GM18909 (cell line): ENCODE measurements at regions not wholly inside any gene's neighbourhood (a gene's known extent, or its start where the extent isn't known, plus 50 kb on each side); places are given as distances from the start of the nearest gene placed in this dataset.
"Not testable (repeated sequence)": the region's sequence is repeated elsewhere in the genome, so short reads cannot be mapped to it uniquely, and the experiment has no call there.

Source experiments
- ATAC-seq: cut with Tn5 transposase; IDR thresholded peaks from one replicate; pipeline ENCODE4 v1.9.1; 2021; ENCODE audit warnings: mild to moderate bottlenecking; ENCODE audit not compliant: unreplicated experiment, poor library complexity

DNA sequence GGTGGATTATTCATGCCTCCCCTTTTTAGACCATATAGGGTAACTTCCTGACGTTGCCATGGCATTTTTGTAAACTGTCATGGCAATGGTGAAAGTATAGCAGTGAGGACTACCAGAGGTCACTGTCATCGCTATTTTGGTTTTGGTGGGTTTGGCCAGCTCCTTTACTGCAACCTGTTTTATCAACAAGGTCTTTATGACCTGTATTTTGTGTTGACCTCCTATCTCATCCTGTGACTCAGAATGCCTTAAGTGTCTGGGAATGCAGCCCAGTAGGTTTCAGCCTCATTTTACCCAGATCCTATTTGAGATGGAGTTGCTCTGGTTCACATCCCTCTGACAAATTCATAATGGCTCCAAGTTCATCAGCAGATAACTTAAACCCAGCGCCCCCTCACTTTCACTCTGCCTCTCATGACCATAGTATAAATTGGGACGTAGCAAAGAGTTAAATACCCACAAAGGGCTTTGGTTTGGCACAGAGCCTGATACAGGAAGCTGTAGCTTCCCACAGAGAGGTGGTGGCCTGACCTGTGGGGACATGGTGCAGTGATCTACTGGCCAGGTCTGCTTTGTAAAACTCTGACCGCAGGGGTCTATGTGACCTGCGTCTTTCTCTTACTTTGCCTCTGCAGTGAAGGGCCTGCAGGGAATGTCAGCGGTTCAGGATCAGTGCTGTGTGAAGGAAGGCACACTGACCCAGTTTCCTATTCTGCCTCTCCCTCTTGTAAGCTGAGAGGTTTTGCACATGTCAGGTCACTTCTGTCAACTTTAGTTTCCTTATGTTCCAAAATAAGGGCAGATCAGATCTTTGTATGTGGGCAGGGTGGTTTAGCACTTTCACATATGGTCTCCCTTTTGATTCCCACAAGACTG, 78.1 kb upstream of the ZNF644 start:
- no peak for ATAC-seq

DNA sequence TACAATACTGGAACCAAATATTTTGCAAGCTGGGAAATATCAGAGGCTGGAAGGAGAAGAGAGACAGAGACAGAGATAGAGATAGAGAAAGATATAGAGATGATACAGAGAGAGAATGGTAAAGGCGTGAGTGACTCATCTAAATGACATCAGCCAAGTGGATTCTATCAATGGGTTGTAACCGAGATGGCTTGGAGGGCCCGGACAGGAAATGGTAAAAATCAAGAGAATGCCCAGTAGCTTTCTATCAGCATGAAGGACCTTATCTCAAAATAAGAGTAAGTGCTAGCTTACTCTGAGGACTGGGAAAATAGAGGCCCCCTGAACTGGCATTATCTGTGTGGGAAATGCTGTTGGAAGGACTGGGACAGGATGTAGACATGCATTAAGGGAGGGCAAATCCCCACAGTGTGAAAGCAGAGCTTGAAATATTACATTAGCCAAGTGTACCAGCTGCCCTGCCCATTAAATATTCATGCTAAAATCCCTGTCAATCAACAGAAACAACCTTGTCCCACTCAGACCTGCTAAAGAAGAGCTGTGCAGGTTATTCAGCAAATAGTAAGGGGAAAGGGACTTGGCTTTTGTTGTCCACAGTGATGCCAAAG, 76.6 kb upstream of the ZNF644 start:
- no peak for ATAC-seq

DNA sequence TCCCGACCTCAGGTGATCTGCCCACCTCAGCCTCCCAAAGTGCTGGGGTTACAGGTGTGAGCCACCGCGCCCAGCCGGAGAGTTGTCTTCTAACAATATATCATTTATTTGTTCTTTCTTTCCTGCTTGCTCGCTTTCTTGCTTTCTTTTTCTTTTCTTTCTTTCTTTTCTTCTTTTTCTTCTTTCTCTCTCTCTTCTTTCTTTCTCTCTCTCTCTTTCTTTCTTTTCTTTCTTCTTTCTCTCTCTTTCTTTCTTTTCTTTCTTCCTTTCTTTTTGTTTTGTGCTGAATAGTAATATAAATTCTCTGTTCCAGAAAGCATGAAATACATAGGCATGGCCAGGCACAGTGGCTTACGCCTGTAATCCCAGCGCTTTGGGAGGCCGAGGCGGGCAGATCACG, 73.5 kb upstream of the ZNF644 start:
- not testable (repeated sequence) for ATAC-seq

DNA sequence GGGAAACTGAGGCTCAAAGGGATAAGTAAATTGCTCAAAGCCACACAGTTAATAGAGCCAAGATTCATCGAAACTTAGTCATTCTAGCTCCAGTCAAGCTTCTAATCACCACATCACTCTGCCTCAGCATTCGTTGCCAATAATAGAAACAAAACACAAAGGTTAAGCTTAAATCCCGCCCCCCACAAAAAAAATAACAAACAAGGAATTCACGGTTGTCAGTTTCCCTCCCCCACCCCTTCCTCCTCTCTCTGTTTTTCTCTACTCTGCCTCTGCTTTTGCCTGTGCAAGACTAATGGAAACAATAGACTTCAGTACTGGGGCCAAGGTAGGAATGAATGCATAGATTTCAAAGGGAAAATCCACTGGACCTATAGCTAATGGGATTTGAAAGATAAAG, 70.7 kb upstream of the ZNF644 start:
- ATAC-seq, result no peak

DNA sequence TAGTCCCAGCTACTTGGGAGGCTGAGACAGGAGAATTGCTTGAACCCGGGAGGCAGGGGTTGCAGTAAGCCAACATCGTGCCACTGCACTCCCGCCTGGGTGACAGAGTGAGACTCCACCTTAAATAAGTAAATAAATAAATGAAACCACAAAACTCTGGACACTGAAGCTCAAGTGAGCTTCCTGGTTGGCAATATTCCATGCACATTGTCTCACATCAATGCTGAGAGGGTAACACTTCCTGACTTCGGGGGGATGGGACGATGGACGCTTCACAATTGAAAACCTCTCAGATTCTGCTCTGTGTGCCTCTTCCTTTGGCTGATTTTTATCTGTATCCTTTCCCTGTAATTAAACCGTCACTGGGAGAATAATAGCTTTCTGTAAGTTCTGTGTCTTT, 70.0 kb upstream of the ZNF644 start:
- no peak for ATAC-seq

DNA sequence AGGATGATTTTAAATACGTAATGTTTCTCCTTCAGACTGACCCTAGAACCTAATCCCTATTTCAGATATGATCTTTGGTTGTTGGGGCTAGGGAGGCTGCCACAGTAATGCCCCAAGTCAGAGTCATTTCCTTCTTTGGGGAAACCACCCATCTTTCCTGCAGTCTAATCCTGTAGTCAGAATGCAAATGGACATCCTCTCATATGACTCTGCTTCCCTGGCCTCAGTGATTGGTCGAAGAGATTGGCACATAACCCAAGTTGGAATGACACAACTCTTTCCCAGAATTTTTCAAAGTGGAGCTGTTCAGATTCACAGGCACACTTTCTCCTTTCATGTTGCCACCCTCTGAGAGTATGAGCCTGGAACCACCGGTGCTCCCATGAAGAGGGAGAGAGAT, 58.8 kb upstream of the ZNF644 start:
- ATAC-seq, result no peak

DNA sequence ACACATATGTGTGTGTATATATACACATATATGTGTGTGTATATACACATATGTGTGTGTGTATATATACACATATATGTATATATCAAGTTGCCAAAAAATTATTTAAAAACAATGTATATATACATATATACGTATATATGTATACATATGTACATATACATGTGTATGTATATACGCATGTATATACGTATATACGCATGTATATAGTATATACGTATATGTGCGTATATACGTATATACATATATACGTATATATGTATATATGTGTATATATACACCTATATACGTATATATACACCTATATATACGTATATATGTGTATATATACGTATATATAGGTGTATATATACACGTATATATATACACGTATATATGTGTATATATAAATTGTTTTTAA, 57.0 kb upstream of the ZNF644 start:
- no peak for ATAC-seq

DNA sequence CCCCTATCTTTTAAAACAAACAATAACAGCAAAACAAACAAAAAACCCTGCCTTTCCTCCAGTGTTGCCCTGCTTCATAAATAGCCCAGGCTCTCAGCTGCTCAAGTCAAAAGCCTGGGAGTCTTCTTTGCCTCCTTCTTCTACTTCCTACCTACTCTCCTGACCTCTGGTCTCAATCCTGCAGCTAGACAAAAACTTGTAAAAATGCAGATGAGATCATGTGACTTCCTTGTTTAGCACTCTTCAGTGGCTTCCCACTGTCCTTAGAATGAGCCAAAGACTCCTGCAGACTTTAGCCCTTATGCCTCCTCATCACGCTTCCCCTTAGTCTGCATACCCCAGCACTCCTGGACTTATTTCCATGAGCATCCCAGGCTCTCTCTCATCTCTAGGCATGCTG, 55.0 kb upstream of the ZNF644 start:
- no peak for ATAC-seq

DNA sequence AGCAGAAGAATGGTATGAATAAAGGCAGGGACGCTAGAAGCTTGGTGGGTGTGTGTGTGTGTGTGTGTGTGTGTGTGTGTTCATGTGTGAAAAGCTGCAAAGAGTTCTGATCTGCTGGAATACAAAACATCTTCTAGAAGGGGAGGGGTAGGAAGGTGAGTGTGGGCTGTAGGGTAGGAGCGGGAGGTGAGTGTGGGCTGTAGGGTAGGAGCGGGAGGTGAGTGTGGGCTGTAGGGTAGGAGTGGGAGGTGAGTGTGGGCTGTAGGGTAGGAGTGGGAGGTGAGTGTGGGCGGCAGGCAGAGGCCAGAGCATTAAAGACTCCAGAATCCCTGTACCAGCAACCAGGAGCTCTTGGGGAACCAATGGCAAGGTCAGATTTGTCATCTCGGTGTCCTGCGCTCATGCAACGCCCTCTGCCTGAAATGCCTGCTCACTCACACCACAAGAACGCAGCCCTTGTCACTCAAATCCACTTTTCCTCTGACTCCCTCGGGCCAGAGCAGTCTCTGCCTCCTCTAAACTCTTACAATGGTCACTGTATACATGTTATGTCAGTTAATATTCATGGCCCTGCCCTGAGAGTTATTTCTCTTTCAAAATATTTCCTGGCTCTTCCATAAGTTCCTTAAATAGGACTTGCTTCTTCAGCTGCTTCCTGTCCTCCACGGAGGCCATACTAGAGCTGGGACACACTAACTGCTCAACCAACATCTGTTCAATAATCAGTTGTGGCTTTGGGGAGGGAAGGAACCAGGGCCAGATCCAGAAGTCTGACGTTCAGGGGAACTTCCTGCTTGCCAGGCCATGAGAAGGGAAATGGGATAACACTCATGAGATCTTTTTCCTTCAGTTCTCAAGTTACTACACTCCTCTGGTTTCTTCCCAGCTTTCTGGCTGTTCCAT, 53.6 kb upstream of the ZNF644 start:
- ATAC-seq, result no peak

DNA sequence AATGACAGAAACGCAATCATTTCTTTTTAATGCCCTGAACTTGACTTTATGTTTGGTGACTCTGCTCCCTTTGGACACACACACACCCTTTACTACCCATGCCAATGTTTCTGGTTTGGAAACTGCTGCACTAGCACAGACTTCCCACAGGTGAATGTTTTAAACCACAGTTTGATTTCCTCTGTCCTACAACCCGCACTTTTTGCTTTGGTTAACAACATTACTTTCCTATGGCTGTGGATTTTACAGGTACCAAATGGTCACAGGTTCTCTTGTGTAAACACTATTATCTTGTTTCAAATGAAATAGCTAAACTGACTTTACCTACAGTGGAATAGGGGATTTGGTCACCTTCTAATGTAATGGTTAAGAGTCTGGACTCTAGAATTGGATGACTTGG, 51.5 kb upstream of the ZNF644 start:
- ATAC-seq, result no peak

DNA sequence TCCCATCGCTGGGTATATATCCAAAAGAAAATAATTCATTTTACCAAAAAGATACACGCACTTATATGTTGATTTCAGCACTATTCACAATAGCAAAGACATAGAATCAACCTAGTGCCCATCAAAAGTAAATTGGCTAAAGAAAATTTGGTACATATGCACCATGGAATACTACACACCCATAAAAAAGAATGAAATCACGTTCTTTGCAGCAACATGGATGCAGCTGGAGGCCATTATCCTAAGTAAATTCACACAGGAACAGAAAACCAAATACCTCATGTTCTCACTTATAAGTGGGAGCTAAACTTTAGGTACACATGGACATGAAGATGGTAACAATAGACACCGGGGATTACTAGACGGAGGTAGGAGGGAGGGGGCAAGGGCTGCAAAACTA, 50.0 kb upstream of the ZNF644 start:
- ATAC-seq, result no peak
